ENCODE measurements at regions not wholly inside any gene's neighbourhood (a gene's known extent, or its start where the extent isn't known, plus 50 kb on each side); places are given as distances from the start of the nearest gene placed in this dataset.
A peak's percentile ranks its signal among the peaks of the same experiment; 100 is the strongest.

- no peak for DNase-seq
- Histone ChIP-seq H3K4me3 (ENCODE audit: low read depth, low read length) (no peak overlapping the region), H3K27me3 (no peaks in the 10 kb centered on the region), H3K4me1 (no peaks in the 10 kb centered on the region), H3K9me3 (no peaks in the 10 kb centered on the region), H3K36me3 (no peaks in the 10 kb centered on the region)
- TF ChIP-seq CTCF (IDR thresholded peaks at IDR 0.05; ENCODE audit: low read depth, low read length), result no peak
Measured at GRCh38 chr11:88433536-88434230, 96.1 kb upstream of the CTSC start.

GRCh38 chr11:88431675-88432341 lies 94.3 kb upstream of the CTSC start:
- H3K36me3 ChIP-seq, result no peaks in the 10 kb centered on the region
- H3K4me3 ChIP-seq (ENCODE audit: low read depth, low read length), result no peak overlapping the region
- TF ChIP-seq CTCF (IDR thresholded peaks at IDR 0.05; ENCODE audit: low read depth, low read length), result no peak
- H3K4me1 ChIP-seq, result no peaks in the 10 kb centered on the region
- peak; percentile 11 for DNase-seq
- no peaks in the 10 kb centered on the region for H3K27me3 ChIP-seq
- H3K9me3 ChIP-seq, result no peaks in the 10 kb centered on the region

- no peak for TF ChIP-seq CTCF (IDR thresholded peaks at IDR 0.05; ENCODE audit: low read depth, low read length)
- Histone ChIP-seq H3K9me3 (no peaks in the 10 kb centered on the region), H3K36me3 (no peaks in the 10 kb centered on the region), H3K27me3 (no peaks in the 10 kb centered on the region), H3K4me3 (ENCODE audit: low read depth, low read length) (no peak overlapping the region), H3K4me1 (no peaks in the 10 kb centered on the region)
- DNase-seq, result no peak
Measured at GRCh38 chr11:88428959-88429358, 91.4 kb upstream of the CTSC start.

GRCh38 chr11:88427719-88428118 lies 90.2 kb upstream of the CTSC start:
- no peaks in the 10 kb centered on the region for H3K27me3 ChIP-seq
- no peak for TF ChIP-seq CTCF (IDR thresholded peaks at IDR 0.05; ENCODE audit: low read depth, low read length)
- H3K4me1 ChIP-seq, result no peaks in the 10 kb centered on the region
- H3K9me3 ChIP-seq, result no peaks in the 10 kb centered on the region
- H3K4me3 ChIP-seq (ENCODE audit: low read depth, low read length), result no peak overlapping the region
- no peak for DNase-seq
- no peaks in the 10 kb centered on the region for H3K36me3 ChIP-seq

- Histone ChIP-seq H3K27me3 (no peaks in the 10 kb centered on the region), H3K36me3 (no peaks in the 10 kb centered on the region), H3K4me3 (ENCODE audit: low read depth, low read length) (no peak overlapping the region), H3K9me3 (no peaks in the 10 kb centered on the region), H3K4me1 (no peaks in the 10 kb centered on the region)
- DNase-seq, result no peak
- no peak for TF ChIP-seq CTCF (IDR thresholded peaks at IDR 0.05; ENCODE audit: low read depth, low read length)
Measured at GRCh38 chr11:88424881-88425280, 87.3 kb upstream of the CTSC start.

- no peaks in the 10 kb centered on the region for H3K9me3 ChIP-seq
- no peaks in the 10 kb centered on the region for H3K27me3 ChIP-seq
- no peaks in the 10 kb centered on the region for H3K36me3 ChIP-seq
- no peak for DNase-seq
- no peak for TF ChIP-seq CTCF (IDR thresholded peaks at IDR 0.05; ENCODE audit: low read depth, low read length)
- no peaks in the 10 kb centered on the region for H3K4me1 ChIP-seq
- H3K4me3 ChIP-seq (ENCODE audit: low read depth, low read length), result no peak overlapping the region
Measured at GRCh38 chr11:88421530-88421929, 84.0 kb upstream of the CTSC start.

All from BE2C (cell line).